PC-9 (cell line): ENCODE measurements at regions not wholly inside any gene's neighbourhood (a gene's known extent, or its start where the extent isn't known, plus 50 kb on each side); places are given as distances from the start of the nearest gene placed in this dataset.

Experiments
- BruUV-seq: library from RNA; stranded (reverse); fragments of 400-500 nt; replicated peaks from 2 replicates; lab custom pipeline; 2021; lab: Mats Ljungman, UMichigan
- CTCF ChIA-PET: fragments of 300-600 bp; sonication (Branson Sonifier 250); formaldehyde crosslinking; loops from one replicate; lab custom pipeline; 2022; ENCODE audit warnings: antibody characterized with exemption; lab: Charles Lee
- POLR2A ChIA-PET: fragments of 300-600 bp; sonication (Branson Sonifier 250); formaldehyde crosslinking; loops from one replicate; lab custom pipeline; 2022; ENCODE audit warnings: antibody characterized with exemption; ENCODE audit not compliant: unreplicated experiment; lab: Charles Lee
- DNase-seq, 2 experiments: peaks; one replicate each; pipeline versions ENCODE4 v3.0.0 to v3.0.0-alpha.2; 2015 to 2022; ENCODE audit warnings: mixed read lengths in 1 of 2
- H2AFZ ChIP-seq: fragments of 200-600 bp; sonication (generic); 2 replicates; pipeline ENCODE4 v1.8.1; 2017; ENCODE audit warnings: antibody characterized with exemption
- H3F3A ChIP-seq: fragments of 200-600 bp; sonication (generic); 2 replicates; pipeline ENCODE4 v1.8.1; 2017; ENCODE audit warnings: antibody characterized with exemption, mild to moderate bottlenecking, low read depth; ENCODE audit not compliant: insufficient read depth
- H3K27ac ChIP-seq: fragments of 200-600 bp; sonication (generic); 2 replicates; pipeline ENCODE4 v1.6.1; 2016; ENCODE audit warnings: mixed run types
- H3K27me3 ChIP-seq: fragments of 200-600 bp; sonication (generic); 2 replicates; pipeline ENCODE4 v1.6.1; 2016; ENCODE audit warnings: low read depth, mixed run types; ENCODE audit not compliant: insufficient read depth
- H3K36me3 ChIP-seq: fragments of 200-600 bp; sonication (generic); 2 replicates; pipeline ENCODE4 v1.6.1; 2016; ENCODE audit warnings: low read depth, mixed run types
- H3K4me1 ChIP-seq: fragments of 200-600 bp; sonication (generic); replicated peaks from 2 replicates; pipeline ENCODE4 v1.6.1; 2016; ENCODE audit warnings: mixed run types; ENCODE audit not compliant: insufficient read depth
- H3K4me2 ChIP-seq: fragments of 200-600 bp; sonication (generic); 2 replicates; pipeline ENCODE4 v1.6.1; 2017; ENCODE audit warnings: mixed run types
- H3K4me3 ChIP-seq: fragments of 200-600 bp; sonication (generic); 2 replicates; pipeline ENCODE4 v1.6.1; 2016; ENCODE audit warnings: mixed run types
- H3K79me2 ChIP-seq: fragments of 200-600 bp; sonication (generic); 2 replicates; pipeline ENCODE4 v1.6.1; 2017; ENCODE audit warnings: low read depth, mixed run types
- H3K9me2 ChIP-seq: fragments of 200-600 bp; sonication (generic); 2 replicates; pipeline ENCODE4 v1.8.1; 2017; ENCODE audit warnings: mild to moderate bottlenecking; ENCODE audit not compliant: insufficient read depth
- H3K9me3 ChIP-seq: fragments of 200-600 bp; sonication (generic); 2 replicates; pipeline ENCODE4 v1.8.1; 2016; ENCODE audit warnings: low read depth; ENCODE audit not compliant: insufficient read depth
- H4K20me1 ChIP-seq: fragments of 200-600 bp; sonication (generic); 2 replicates; pipeline ENCODE4 v1.8.1; 2017; ENCODE audit not compliant: insufficient read depth
- CTCF ChIP-seq: fragments of 200-600 bp; sonication (generic); conservative IDR thresholded peaks from 2 replicates; pipeline ENCODE4 v1.6.1; 2017; ENCODE audit warnings: mixed run types, antibody characterized with exemption, mild to moderate bottlenecking, moderate library complexity
- EZH2 ChIP-seq: fragments of 200-600 bp; sonication (generic); IDR thresholded peaks from 2 replicates; pipeline ENCODE4 v1.8.0; 2017; ENCODE audit warnings: antibody characterized with exemption, low read depth
- intact Hi-C: fragments of 100-400 bp; cut with micrococcal nuclease; formaldehyde crosslinking; loops from one replicate; pipeline ENCODE4 v1.10.0; 2022; ENCODE audit not compliant: unreplicated experiment

- H3K27ac ChIP-seq: no peak overlapping the region
- no peaks in the 10 kb centered on the region for H3K36me3 ChIP-seq
- no peaks in the 10 kb centered on the region for H3K79me2 ChIP-seq
- no peaks in the 10 kb centered on the region for H3K4me1 ChIP-seq
- no peaks in the 10 kb centered on the region for H3K9me2 ChIP-seq
- H3F3A ChIP-seq: no peaks in the 10 kb centered on the region
- intact Hi-C loops: no loop called here
- peaks cover 13% of the 10 kb centered on the region; the same call in 1 of the 2 replicates for H3K27me3 ChIP-seq
- TF ChIP-seq EZH2 (no peak), CTCF (no peak)
- no peaks in the 10 kb centered on the region for H4K20me1 ChIP-seq
- no peak for DNase-seq
- H3K9me3 ChIP-seq: no peaks in the 10 kb centered on the region
- ChIA-PET CTCF (no interaction called here), POLR2A (no interaction called here)
- no peak overlapping the region for H3K4me3 ChIP-seq
- no peak overlapping the region for H3K4me2 ChIP-seq
- BruUV-seq: no TSS peak
- no peak overlapping the region for H2AFZ ChIP-seq
These were observed 90.5 kb upstream of the ABCC4 start for GRCh38 chr13:95391785-95392184.

GRCh38 chr13:95392597-95392996 lies 91.3 kb upstream of the ABCC4 start:
- no peaks in the 10 kb centered on the region for H3K9me3 ChIP-seq
- no peaks in the 10 kb centered on the region for H3F3A ChIP-seq
- BruUV-seq: no TSS peak
- TF ChIP-seq EZH2: no peak
- no peak for TF ChIP-seq CTCF
- H3K79me2 ChIP-seq: no peaks in the 10 kb centered on the region
- no peak overlapping the region for H3K4me3 ChIP-seq
- no peak for DNase-seq
- no peaks in the 10 kb centered on the region for H3K4me1 ChIP-seq
- H3K9me2 ChIP-seq: no peaks in the 10 kb centered on the region
- ChIA-PET CTCF (no interaction called here), POLR2A (no interaction called here)
- no peaks in the 10 kb centered on the region for H4K20me1 ChIP-seq
- intact Hi-C loops: no loop called here
- H2AFZ ChIP-seq: no peak overlapping the region
- no peak overlapping the region for H3K27ac ChIP-seq
- no peaks in the 10 kb centered on the region for H3K36me3 ChIP-seq
- H3K4me2 ChIP-seq: no peak overlapping the region
- H3K27me3 ChIP-seq: peaks cover 13% of the 10 kb centered on the region; the same call in 1 of the 2 replicates

GRCh38 chr13:95403349-95404140 lies 102.3 kb upstream of the ABCC4 start:
- H4K20me1 ChIP-seq: no peaks in the 10 kb centered on the region
- no peak overlapping the region for H3K4me3 ChIP-seq
- no peaks in the 10 kb centered on the region for H3K9me2 ChIP-seq
- no peak overlapping the region for H3K4me2 ChIP-seq
- H3K36me3 ChIP-seq: no peaks in the 10 kb centered on the region
- intact Hi-C loops: loop anchor here (1.0 to 10.0 kb wide), 7 partner anchors 23 to 781 kb away; no protein-coding TSS in a partner anchor
- no peaks in the 10 kb centered on the region for H3F3A ChIP-seq
- H3K4me1 ChIP-seq: peaks cover 8% of the 10 kb centered on the region
- no peak for TF ChIP-seq EZH2
- TF ChIP-seq CTCF: no peak
- no peak for DNase-seq
- no peaks in the 10 kb centered on the region for H3K79me2 ChIP-seq
- no peak overlapping the region for H2AFZ ChIP-seq
- ChIA-PET POLR2A (no interaction called here), CTCF (interaction anchor here (0.6 to 1.7 kb wide), 7 partner anchors 107 to 785 kb away, joined by 3 to 18 read pairs (median 8); no protein-coding TSS in a partner anchor)
- no peak overlapping the region for H3K27ac ChIP-seq
- H3K27me3 ChIP-seq: no peaks in the 10 kb centered on the region
- H3K9me3 ChIP-seq: no peaks in the 10 kb centered on the region
- no TSS peak for BruUV-seq
